ENCODE measurements at regions not wholly inside any gene's neighbourhood (a gene's known extent, or its start where the extent isn't known, plus 50 kb on each side); places are given as distances from the start of the nearest gene placed in this dataset.

DNA sequence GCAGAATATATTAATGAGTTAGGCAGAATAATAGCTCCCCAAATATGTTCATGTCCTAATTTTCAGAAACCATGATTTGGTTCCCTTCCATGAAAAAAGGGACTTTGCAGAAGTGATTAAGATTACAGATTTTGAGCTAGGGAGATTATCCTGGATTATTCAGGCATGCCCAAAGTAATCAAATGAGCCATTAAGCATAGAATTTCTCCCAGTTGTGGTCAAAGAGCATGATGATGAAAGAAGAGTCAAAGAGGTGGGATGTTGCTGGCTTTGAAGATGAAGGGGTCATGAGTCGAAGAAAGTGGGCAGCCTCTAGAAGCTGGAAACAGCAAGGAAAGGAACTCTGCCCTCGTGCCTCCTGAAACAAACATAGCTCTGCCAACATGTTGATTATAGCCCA, 254.2 kb upstream of the CDIN1 start:
- Histone ChIP-seq H3K36me3 (ENCODE audit: insufficient read depth, low read depth, low read length) (no peaks in the 10 kb centered on the region), H3K9me3 (ENCODE audit: insufficient read depth, low read depth, low read length) (no peaks in the 10 kb centered on the region), H3K9ac (ENCODE audit: low read depth, low read length) (no peak overlapping the region), H3K4me1 (ENCODE audit: insufficient read depth, low read length) (no peaks in the 10 kb centered on the region), H3K4me3 (ENCODE audit: low read length) (no peak overlapping the region), H3K27me3 (ENCODE audit: insufficient read depth, low read length) (no peaks in the 10 kb centered on the region), H3K27ac (ENCODE audit: low read length) (no peak overlapping the region)

DNA sequence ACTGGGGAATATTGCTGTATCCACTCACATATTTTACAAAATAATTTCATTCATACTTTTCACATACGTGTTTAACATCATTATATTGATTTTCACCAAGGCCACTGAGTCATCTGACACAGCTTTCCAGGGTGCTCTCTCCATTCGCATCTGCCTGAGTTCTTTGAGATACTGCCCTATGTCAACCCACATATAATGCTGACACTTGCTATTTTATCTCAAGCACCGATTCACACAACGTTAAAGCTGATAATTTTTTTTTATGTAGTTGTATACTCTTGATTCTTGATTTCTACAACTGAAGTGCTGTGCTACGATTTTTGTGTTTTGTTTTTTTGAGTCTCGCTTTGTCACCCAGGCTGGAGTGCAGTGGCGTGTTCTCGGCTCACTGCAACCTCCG, 249.8 kb upstream of the CDIN1 start:
- Histone ChIP-seq H3K36me3 (ENCODE audit: insufficient read depth, low read depth, low read length) (no peaks in the 10 kb centered on the region), H3K4me1 (ENCODE audit: insufficient read depth, low read length) (no peaks in the 10 kb centered on the region), H3K27me3 (ENCODE audit: insufficient read depth, low read length) (no peaks in the 10 kb centered on the region), H3K9ac (ENCODE audit: low read depth, low read length) (no peak overlapping the region), H3K9me3 (ENCODE audit: insufficient read depth, low read depth, low read length) (no peaks in the 10 kb centered on the region), H3K27ac (ENCODE audit: low read length) (no peak overlapping the region), H3K4me3 (ENCODE audit: low read length) (no peak overlapping the region)

DNA sequence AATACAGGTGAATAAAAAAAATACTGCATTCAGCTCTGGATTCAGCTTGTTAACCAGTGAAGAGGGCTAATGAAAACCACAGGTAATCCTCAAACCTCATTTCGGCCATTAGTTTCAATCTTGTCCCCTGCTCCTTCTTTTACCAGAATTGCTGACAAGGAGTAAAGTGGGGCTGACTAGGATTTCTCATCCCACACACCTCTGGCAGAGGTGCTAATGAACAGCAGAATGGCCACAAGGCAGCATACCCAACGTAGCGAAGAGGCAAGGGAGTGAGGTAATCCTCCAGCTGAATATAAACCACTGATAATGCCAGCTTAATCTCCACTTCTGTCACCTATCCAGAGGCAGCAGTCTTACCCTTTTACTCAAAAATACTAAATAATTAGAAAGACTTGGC, 248.8 kb upstream of the CDIN1 start:
- Histone ChIP-seq H3K9me3 (ENCODE audit: insufficient read depth, low read depth, low read length) (no peaks in the 10 kb centered on the region), H3K4me1 (ENCODE audit: insufficient read depth, low read length) (no peaks in the 10 kb centered on the region), H3K9ac (ENCODE audit: low read depth, low read length) (no peak overlapping the region), H3K27me3 (ENCODE audit: insufficient read depth, low read length) (no peaks in the 10 kb centered on the region), H3K4me3 (ENCODE audit: low read length) (no peak overlapping the region), H3K27ac (ENCODE audit: low read length) (no peak overlapping the region), H3K36me3 (ENCODE audit: insufficient read depth, low read depth, low read length) (no peaks in the 10 kb centered on the region)

DNA sequence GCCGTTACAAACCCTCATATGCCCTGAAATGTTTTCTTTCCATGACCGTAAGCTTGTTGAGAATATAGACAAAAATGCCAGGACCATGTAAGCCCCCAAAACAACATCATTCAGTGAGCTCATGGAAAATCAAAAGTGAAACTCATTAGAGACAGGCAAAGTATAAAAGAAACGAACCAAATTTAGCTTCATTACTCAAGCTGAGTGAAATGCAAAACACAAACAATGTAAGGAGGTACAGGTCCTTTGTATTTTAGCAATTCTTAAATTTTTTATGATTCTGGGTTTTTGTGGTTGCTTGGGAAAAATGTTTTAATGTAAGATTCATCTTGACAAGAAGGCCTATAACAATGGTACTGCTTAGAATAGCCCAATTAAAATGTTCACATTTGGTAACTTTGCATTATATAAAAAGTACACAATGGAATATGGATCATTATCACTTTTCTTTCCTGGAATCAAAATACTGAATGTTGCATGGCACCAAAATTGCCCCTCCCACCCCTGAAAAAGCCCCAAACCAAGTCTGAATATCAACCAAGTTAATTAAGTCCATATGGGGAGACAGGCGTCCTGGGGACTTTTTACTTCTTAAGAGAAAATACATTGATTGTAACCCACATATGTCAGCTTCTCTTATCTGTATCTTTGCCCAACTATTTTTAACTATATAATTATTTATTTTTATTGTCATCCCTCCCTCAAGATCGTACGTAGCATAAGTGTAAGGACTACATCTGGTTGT, 247.7 kb upstream of the CDIN1 start:
- no peaks in the 10 kb centered on the region for H3K4me1 ChIP-seq (ENCODE audit: insufficient read depth, low read length)

DNA sequence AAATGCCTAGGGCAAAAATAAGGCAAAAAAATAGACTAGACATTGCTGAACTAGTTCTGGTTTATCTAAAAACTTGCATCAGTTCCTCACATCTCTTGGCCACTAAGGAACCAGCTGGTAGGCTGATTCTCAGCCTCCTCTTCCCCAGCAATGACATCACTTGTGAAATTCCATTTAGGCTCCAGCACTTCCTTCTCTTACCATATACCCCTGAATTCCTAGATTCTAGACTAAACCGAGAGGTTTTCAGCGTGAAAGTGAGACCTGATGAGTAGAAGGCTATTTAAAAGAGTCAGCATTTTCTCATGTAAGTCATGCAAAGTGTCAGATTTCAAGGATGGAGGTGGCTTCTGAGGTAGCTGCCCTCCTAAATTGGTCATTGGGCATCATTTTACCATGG, 247.1 kb upstream of the CDIN1 start:
- Histone ChIP-seq H3K27me3 (ENCODE audit: insufficient read depth, low read length) (no peaks in the 10 kb centered on the region), H3K4me1 (ENCODE audit: insufficient read depth, low read length) (no peaks in the 10 kb centered on the region), H3K9me3 (ENCODE audit: insufficient read depth, low read depth, low read length) (no peaks in the 10 kb centered on the region), H3K36me3 (ENCODE audit: insufficient read depth, low read depth, low read length) (no peaks in the 10 kb centered on the region), H3K4me3 (ENCODE audit: low read length) (no peak overlapping the region), H3K27ac (ENCODE audit: low read length) (no peak overlapping the region), H3K9ac (ENCODE audit: low read depth, low read length) (no peak overlapping the region)

More for the DNA sequence above, 247.7 kb upstream of the CDIN1 start:
- Histone ChIP-seq H3K27me3 (ENCODE audit: insufficient read depth, low read length) (no peaks in the 10 kb centered on the region), H3K36me3 (ENCODE audit: insufficient read depth, low read depth, low read length) (no peaks in the 10 kb centered on the region), H3K4me3 (ENCODE audit: low read length) (no peak overlapping the region), H3K9ac (ENCODE audit: low read depth, low read length) (no peak overlapping the region), H3K27ac (ENCODE audit: low read length) (no peak overlapping the region), H3K9me3 (ENCODE audit: insufficient read depth, low read depth, low read length) (no peaks in the 10 kb centered on the region)

DNA sequence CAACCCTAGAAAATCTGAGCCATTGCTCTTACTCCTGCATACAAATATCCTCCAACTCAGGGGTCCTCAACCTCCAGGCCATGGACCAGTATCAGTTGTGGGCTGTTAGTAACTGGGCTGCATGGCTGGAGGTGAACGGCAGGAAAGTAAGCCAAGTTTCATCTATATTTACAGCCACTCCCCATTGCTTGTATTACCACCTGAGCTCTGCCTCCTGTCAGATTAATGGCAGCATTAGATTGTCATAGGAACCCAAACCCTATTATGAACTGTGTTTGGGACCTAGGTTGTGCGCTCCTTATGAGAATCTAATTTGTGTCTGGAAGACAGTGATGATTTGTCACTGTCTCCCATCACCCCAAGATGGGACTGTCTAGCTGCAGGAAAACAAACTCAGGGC, 246.5 kb upstream of the CDIN1 start:
- no peak overlapping the region for H3K9ac ChIP-seq (ENCODE audit: low read depth, low read length)
- H3K27me3 ChIP-seq (ENCODE audit: insufficient read depth, low read length), result no peaks in the 10 kb centered on the region
- H3K4me1 ChIP-seq (ENCODE audit: insufficient read depth, low read length), result no peaks in the 10 kb centered on the region
- no peak overlapping the region for H3K27ac ChIP-seq (ENCODE audit: low read length)
- H3K36me3 ChIP-seq (ENCODE audit: insufficient read depth, low read depth, low read length), result no peaks in the 10 kb centered on the region
- H3K4me3 ChIP-seq (ENCODE audit: low read length), result no peak overlapping the region
- no peaks in the 10 kb centered on the region for H3K9me3 ChIP-seq (ENCODE audit: insufficient read depth, low read depth, low read length)

DNA sequence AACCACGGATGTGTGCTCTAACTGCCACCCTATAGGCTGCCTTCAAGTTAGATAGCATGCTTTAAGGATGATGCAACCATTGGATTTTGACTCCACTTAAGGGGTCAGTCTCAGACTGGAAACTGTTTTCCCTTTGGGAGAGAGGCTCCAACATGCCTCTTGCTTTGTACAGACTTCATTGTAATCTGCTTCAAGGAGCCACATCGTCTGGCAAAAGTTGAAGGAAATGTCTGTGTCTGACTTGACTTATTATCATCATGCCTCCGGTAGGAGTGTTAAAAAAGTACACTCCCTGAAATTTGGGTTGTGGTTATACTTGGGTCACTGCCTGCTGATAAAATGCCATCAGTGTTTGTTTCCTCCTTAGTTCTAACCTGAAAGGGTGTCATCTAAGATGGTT, 245.4 kb upstream of the CDIN1 start:
- H3K4me3 ChIP-seq (ENCODE audit: low read length), result no peak overlapping the region
- H3K36me3 ChIP-seq (ENCODE audit: insufficient read depth, low read depth, low read length), result no peaks in the 10 kb centered on the region
- H3K27ac ChIP-seq (ENCODE audit: low read length), result no peak overlapping the region
- H3K9me3 ChIP-seq (ENCODE audit: insufficient read depth, low read depth, low read length), result no peaks in the 10 kb centered on the region
- H3K9ac ChIP-seq (ENCODE audit: low read depth, low read length), result no peak overlapping the region
- H3K27me3 ChIP-seq (ENCODE audit: insufficient read depth, low read length), result no peaks in the 10 kb centered on the region
- no peaks in the 10 kb centered on the region for H3K4me1 ChIP-seq (ENCODE audit: insufficient read depth, low read length)

DNA sequence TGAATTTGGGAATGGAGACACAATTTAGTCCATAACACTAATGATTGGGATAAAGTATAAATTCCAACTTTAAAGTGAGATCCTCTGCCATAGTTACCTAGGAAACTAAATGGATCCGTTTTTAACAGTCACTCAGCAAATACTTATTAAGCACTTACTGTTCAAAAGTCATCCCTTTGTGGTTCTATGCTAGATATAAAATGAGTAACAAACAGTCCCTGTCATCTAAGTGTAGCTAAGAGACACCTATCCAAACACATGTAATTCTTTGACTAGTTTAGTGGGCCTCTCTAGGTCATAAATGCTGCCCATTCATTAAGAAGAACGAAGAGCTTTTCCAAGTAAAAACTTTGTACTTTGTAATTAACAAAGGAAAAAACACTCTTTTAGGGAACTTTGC, 244.2 kb upstream of the CDIN1 start:
- Histone ChIP-seq H3K4me3 (ENCODE audit: low read length) (no peak overlapping the region), H3K9me3 (ENCODE audit: insufficient read depth, low read depth, low read length) (no peaks in the 10 kb centered on the region), H3K36me3 (ENCODE audit: insufficient read depth, low read depth, low read length) (no peaks in the 10 kb centered on the region), H3K27ac (ENCODE audit: low read length) (no peak overlapping the region), H3K4me1 (ENCODE audit: insufficient read depth, low read length) (no peaks in the 10 kb centered on the region), H3K9ac (ENCODE audit: low read depth, low read length) (no peak overlapping the region), H3K27me3 (ENCODE audit: insufficient read depth, low read length) (no peaks in the 10 kb centered on the region)

DNA sequence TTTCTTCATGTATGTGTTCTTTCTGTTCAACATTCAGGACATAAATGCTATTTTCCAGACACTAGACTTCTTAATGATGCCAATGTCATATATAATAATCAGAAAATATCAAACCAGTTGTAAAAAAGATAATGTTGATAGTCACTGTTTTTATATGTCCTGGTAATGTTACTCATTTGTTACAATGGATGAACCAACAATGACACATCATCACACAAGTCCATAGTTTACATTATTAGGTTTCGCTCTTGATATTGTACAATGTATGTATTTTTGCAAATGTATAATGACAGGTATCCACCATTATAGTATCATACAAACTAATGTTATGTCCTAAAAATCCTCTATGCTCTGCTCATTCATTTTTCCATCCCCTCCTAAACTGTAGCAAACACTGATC, 243.8 kb upstream of the CDIN1 start:
- Histone ChIP-seq H3K4me1 (ENCODE audit: insufficient read depth, low read length) (no peaks in the 10 kb centered on the region), H3K27ac (ENCODE audit: low read length) (no peak overlapping the region), H3K4me3 (ENCODE audit: low read length) (no peak overlapping the region), H3K36me3 (ENCODE audit: insufficient read depth, low read depth, low read length) (no peaks in the 10 kb centered on the region), H3K27me3 (ENCODE audit: insufficient read depth, low read length) (no peaks in the 10 kb centered on the region), H3K9me3 (ENCODE audit: insufficient read depth, low read depth, low read length) (no peaks in the 10 kb centered on the region), H3K9ac (ENCODE audit: low read depth, low read length) (no peak overlapping the region)

DNA sequence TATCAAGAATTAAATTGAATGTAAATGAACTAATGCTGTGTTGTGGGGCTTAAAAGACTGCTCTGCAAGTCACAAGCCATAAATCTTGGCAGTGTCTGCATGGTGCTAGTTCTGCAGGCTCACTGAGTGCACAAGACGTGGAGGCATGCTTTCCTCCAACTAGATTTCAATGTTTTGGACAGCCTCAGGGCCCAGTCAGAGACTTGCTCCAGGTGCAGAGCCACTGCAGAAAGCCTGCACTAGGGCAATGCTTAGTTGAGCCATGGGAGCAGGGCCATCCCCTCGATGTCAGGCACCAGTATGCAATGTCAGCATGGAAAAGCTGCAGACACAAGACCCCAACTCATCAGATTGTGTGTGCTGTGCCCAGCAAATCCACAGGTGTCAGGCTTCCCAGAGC, 234.5 kb upstream of the CDIN1 start:
- H3K9me3 ChIP-seq (ENCODE audit: insufficient read depth, low read depth, low read length), result no peaks in the 10 kb centered on the region
- no peak overlapping the region for H3K9ac ChIP-seq (ENCODE audit: low read depth, low read length)
- no peak overlapping the region for H3K4me3 ChIP-seq (ENCODE audit: low read length)
- no peaks in the 10 kb centered on the region for H3K36me3 ChIP-seq (ENCODE audit: insufficient read depth, low read depth, low read length)
- H3K27me3 ChIP-seq (ENCODE audit: insufficient read depth, low read length), result no peaks in the 10 kb centered on the region
- no peaks in the 10 kb centered on the region for H3K4me1 ChIP-seq (ENCODE audit: insufficient read depth, low read length)
- H3K27ac ChIP-seq (ENCODE audit: low read length), result no peak overlapping the region

DNA sequence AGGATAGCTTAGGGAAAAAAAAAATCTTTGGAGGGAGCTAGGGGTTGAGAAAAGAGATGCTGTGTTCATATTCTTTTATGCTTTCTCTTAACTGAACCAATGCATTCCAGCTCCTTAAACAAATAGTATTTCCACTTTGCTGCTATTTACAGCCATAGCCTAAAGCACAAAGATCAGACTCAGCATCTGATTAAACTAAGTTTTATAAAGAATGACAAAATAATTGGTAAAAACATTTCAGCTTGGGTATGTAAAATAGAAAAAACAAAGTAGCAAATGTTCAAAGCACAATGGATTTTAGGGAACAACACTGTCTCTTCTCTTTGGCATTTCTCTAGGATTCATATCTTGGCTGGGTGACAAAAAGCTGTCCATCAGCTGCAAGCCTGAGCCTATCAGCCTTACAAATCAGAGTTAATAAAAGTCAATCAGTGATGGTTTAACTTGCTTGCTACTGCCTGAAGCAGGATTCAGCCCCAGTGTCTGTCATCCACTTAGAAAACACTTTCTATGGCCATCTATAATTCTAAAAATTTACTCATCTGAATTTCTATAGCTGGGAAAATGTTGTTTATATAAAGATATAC, 232.1 kb upstream of the CDIN1 start:
- Histone ChIP-seq H3K9ac (ENCODE audit: low read depth, low read length) (no peak overlapping the region), H3K9me3 (ENCODE audit: insufficient read depth, low read depth, low read length) (no peaks in the 10 kb centered on the region), H3K27ac (ENCODE audit: low read length) (no peak overlapping the region), H3K36me3 (ENCODE audit: insufficient read depth, low read depth, low read length) (no peaks in the 10 kb centered on the region), H3K27me3 (ENCODE audit: insufficient read depth, low read length) (no peaks in the 10 kb centered on the region), H3K4me1 (ENCODE audit: insufficient read depth, low read length) (no peaks in the 10 kb centered on the region), H3K4me3 (ENCODE audit: low read length) (no peak overlapping the region)

DNA sequence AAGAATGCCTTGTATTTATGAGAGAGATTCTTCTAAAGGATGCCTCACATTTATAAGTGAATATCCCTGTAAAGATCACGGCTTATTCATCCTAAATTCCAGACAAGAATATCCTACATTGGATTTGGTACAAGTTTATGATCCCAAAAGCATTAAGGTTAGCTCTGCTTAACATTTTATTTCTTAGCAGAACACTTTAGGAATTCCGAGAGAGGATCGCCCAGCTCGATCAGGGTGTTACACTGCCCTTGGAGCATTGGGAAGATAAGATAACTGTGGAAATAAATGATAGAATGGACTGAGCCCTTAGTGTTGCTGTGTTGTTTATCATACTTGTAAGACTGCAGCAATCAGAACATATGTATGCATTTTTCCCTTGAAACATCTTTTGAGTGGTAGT, 223.0 kb upstream of the CDIN1 start:
- no peak overlapping the region for H3K27ac ChIP-seq (ENCODE audit: low read length)

More for the DNA sequence above, 223.0 kb upstream of the CDIN1 start:
- Histone ChIP-seq H3K4me1 (ENCODE audit: insufficient read depth, low read length) (no peaks in the 10 kb centered on the region), H3K9me3 (ENCODE audit: insufficient read depth, low read depth, low read length) (no peaks in the 10 kb centered on the region), H3K36me3 (ENCODE audit: insufficient read depth, low read depth, low read length) (no peaks in the 10 kb centered on the region), H3K9ac (ENCODE audit: low read depth, low read length) (no peak overlapping the region), H3K4me3 (ENCODE audit: low read length) (no peak overlapping the region), H3K27me3 (ENCODE audit: insufficient read depth, low read length) (no peaks in the 10 kb centered on the region)

All from iPS-20b (cell line).